GM18951 (cell line): ENCODE measurements at regions not wholly inside any gene's neighbourhood (a gene's known extent, or its start where the extent isn't known, plus 50 kb on each side); places are given as distances from the start of the nearest gene placed in this dataset.
"Not testable (repeated sequence)": the region's sequence is repeated elsewhere in the genome, so short reads cannot be mapped to it uniquely, and the experiment has no call there.

Experiments used
- POLR2A ChIP-seq: IDR thresholded peaks from 4 replicates; pipeline ENCODE4 v1.6.1; 2011; ENCODE audit warnings: mild to moderate bottlenecking; ENCODE audit not compliant: insufficient read length, insufficient read depth; ENCODE audit errors: extremely low read depth
- in situ Hi-C: fragments of 300-500 bp; cut with MboI; formaldehyde crosslinking; loops from one replicate; pipeline ENCODE4 v1.12.0; 2022; ENCODE audit warnings: low sequenced_read_pairs, mixed read lengths, inconsistent platforms; ENCODE audit not compliant: unreplicated experiment

- in situ Hi-C loops: no loop called here
- no peak for TF ChIP-seq POLR2A
Observed at GRCh38 chr3:90040554-90040953, 933.1 kb downstream of the EPHA3 start.

DNA sequence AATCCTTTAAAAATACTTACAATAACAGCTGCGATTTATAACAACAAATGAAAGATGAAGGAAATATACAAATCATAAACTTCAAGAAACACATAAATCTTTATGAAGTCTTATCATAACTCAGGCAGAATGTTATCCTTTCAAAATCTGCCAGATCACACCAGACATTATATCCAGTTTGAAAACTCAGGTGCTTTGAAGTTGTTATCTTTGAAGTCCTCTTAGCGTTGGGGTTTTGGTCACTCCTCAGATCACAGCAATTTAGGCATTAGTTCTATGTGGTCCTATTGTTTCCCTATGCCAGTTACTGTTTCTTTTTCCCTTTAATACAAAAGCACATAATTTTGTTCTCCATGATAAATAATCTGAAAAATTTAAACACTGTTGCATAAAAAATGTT lies 934.6 kb downstream of the EPHA3 start:
- in situ Hi-C loops: no loop called here
- no peak for TF ChIP-seq POLR2A

GRCh38 chr3:90043287-90043686 lies 935.9 kb downstream of the EPHA3 start:
- in situ Hi-C loops: no loop called here
- TF ChIP-seq POLR2A: no peak

- TF ChIP-seq POLR2A: no peak
- in situ Hi-C loops: no loop called here
Observed at GRCh38 chr3:90044084-90044816, 936.8 kb downstream of the EPHA3 start.

GRCh38 chr3:90052425-90052950 lies 945.1 kb downstream of the EPHA3 start:
- TF ChIP-seq POLR2A: no peak
- in situ Hi-C loops: no loop called here

DNA sequence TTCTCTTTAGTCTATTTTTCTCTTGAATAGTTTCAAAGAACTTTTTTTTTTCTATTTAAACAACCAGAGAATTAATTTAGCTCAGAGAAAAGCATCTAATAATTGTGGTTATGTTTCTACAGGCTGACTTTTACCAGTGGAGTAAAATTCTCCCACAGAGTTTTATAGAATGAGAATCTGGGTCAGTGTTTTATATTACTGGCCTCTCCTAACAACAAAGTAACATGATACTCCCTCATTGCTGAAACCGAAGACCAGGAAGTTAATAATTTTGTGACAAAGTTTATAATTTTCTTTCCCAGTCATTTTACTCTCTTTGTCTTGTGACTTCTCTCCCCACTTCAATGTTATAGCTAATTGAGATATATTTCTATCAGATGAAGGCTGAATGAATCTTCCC lies 946.9 kb downstream of the EPHA3 start:
- in situ Hi-C loops: no loop called here
- no peak for TF ChIP-seq POLR2A

GRCh38 chr3:90055666-90056065 lies 948.2 kb downstream of the EPHA3 start:
- no peak for TF ChIP-seq POLR2A
- in situ Hi-C loops: no loop called here

DNA sequence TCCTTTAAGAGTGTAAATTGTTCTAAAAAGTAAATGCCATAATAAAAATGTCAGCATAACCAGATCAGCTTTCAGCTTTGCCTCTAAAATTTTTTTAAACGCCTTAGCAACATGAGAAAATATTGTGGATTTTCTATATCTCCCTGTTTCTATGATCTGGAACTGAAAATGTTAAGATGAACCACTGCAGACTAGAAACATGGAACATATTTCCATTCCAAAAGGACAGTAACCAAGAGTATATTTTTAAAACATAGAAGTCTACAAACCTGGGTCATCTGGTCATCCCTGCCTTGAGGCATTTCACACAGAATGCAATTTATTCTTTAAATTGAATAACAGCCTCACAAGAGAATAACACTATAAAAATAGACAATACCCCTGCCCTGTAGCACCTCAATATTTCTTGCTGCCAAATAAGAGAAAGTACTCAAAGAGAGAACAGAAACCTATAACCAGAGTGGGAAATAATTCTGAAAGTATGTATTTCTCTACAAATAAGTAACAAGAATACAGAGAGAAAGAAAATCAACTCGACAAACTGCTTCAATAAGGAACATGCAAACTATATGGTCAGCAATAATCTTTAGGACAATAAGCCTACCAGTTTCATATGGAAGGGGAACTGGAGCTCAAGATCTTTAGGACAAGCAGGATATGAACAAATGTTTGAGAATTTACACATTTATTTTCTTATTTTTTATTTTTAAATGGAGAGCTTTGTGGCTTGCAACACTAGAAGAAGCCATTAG lies 949.0 kb downstream of the EPHA3 start:
- TF ChIP-seq POLR2A: no peak
- in situ Hi-C loops: no loop called here

DNA sequence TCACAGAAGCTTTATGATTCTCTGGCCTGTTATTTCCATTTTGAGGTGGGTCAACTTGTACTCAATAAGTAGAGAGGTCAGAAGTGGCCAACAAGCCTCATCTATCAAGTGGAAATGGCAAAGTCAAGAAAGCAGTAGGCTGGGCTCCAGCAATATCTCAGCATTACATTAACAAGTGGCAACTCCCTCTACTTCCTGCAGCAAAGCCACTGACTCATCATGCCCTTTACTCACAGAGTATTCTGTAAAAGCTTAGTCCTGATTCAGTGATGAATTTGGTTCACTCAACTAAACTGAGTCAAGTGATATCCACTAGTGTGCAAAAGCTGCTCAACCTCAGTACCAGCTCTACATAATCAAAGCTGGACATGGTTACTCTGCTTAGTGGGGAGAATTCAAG lies 954.6 kb downstream of the EPHA3 start:
- in situ Hi-C loops: no loop called here
- no peak for TF ChIP-seq POLR2A

DNA sequence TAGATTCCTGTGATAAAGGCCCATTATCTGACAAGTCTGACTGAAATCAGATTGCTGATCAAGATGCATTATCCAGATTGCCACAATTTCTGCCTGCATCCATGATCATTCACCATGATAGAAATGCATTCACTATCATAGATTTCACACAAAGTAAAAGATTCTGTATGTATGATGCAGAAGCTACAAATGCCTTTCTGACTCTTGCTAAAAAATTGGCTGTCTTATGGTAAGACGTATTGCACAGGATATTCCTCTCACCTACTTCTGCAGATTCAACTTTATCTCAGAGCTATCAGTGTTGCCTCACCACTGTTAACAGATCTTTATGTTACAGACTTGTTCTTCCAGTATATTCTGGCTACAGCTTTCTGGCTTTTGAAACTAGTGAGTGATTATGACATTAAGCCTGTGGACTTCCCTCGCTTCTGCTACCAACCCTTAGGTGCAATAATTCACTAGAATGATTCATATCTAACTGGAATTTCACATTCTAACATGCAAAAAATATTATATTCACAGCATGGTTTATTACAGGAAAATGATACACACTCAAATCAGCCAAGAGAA lies 955.3 kb downstream of the EPHA3 start:
- in situ Hi-C loops: no loop called here
- TF ChIP-seq POLR2A: no peak

DNA sequence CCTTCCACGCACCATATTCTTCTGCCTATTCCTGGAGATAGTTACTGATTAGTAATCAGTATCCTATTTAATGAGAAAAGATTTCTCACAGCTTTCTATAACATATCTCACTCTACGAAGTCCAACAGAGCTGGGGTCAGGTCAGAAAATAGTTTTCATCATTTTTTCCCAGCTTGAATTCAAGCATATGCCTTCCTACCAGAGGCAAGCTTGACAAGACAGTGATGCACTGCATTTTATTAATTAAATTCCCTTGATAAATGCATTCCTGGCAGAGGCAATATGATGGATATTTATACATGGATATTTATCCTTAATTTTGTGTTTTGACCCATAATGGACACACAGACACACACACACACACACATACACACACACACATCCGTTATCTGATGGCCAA lies 961.4 kb downstream of the EPHA3 start:
- in situ Hi-C loops: no loop called here
- TF ChIP-seq POLR2A: no peak

GRCh38 chr3:90069748-90070147 lies 962.3 kb downstream of the EPHA3 start:
- TF ChIP-seq POLR2A: no peak
- in situ Hi-C loops: no loop called here

DNA sequence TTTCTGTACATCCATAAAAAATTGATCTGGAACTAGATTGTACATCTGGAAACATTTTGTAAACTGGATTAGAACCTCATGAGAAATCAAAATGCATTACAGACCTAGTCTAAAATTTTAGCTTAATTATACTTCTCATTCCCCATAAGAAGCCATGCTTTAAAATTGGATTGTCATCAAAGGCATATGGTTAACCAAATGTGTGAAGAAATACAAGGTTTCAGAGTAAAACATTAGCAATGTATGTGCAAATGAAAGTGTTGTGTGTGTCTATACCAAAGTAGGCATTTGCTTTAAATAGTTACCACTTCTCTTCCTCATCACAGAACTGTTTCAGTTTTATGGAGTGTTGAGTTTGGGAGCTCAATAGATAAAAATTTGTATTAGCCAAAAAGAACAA lies 968.7 kb downstream of the EPHA3 start:
- no peak for TF ChIP-seq POLR2A
- in situ Hi-C loops: no loop called here

- in situ Hi-C loops: no loop called here
- TF ChIP-seq POLR2A: no peak
Observed at GRCh38 chr3:90080988-90081387, 973.6 kb downstream of the EPHA3 start.

DNA sequence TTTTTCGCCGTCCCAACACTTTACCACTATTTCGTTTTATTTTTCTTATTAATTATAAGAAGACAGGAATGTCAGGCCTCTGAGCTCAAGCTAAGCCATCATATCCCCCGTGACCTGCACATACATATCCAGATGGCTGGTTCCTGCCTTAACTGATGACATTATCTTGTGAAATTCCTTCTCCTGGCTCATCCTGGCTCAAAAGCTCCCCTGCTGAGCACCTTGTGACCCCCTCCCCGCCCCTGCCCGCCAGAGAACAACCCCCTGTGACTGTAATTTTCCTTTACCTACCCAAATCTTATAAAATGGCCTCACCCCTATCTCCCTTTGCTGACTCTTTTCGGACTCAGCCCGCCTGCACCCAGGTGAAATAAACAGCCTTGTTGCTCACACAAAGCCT lies 978.9 kb downstream of the EPHA3 start:
- in situ Hi-C loops: not testable (repeated sequence)
